ENCODE measurements at regions not wholly inside any gene's neighbourhood (a gene's known extent, or its start where the extent isn't known, plus 50 kb on each side); places are given as distances from the start of the nearest gene placed in this dataset.

DNA sequence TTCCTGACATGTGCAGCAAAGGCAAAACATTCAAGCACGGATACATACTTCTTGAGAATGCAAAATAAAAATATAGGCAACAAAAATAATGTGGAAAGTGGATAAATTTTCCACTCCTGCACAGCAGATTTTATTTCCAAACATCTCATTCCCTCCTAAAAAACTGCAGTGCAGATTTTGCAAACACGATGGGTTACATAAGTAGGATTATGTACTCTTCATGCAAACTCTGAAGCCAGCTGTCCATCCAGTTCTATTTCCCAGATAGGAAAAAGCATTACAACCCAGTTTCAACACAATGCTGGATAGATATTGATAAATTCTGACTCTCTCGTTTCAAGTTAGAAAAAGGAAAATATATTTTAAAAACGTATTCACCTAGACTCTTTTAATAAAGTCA is 52.7 kb upstream of the CCNG1 start:
- Histone ChIP-seq H3K9me2 (replicated peaks; ENCODE audit: insufficient read depth) (no peaks in the 10 kb centered on the region), H4K20me1 (ENCODE audit: insufficient read depth, poor library complexity, severe bottlenecking) (no peaks in the 10 kb centered on the region), H3K27me3 (no peaks in the 10 kb centered on the region), H3K4me1 (ENCODE audit: insufficient read depth) (no peaks in the 10 kb centered on the region), H3K9me3 (ENCODE audit: low read depth) (no peaks in the 10 kb centered on the region), H3K4me2 (no peak overlapping the region), H3K36me3 (replicated peaks; ENCODE audit: insufficient read depth, low read depth) (no peaks in the 10 kb centered on the region), H3K4me3 (no peak overlapping the region), H3K79me2 (no peaks in the 10 kb centered on the region), H2AFZ (no peak overlapping the region), H3K27ac (no peak overlapping the region)
- WGBS (ENCODE audit: low lambda C conversion rate, missing lambda C conversion rate) = 73% methylated on average over 4 of the region's 4 CpGs
- no peak for DNase-seq (ENCODE audit: low spot score)
- TF ChIP-seq EZH2 (IDR thresholded peaks at IDR 0.05; ENCODE audit: borderline replicate concordance) = no peak
- no peak for TF ChIP-seq EZH2phosphoT487 (IDR thresholded peaks at IDR 0.05; ENCODE audit: low read depth, severe bottlenecking, unreplicated experiment)
- TF ChIP-seq, protein P1, sequence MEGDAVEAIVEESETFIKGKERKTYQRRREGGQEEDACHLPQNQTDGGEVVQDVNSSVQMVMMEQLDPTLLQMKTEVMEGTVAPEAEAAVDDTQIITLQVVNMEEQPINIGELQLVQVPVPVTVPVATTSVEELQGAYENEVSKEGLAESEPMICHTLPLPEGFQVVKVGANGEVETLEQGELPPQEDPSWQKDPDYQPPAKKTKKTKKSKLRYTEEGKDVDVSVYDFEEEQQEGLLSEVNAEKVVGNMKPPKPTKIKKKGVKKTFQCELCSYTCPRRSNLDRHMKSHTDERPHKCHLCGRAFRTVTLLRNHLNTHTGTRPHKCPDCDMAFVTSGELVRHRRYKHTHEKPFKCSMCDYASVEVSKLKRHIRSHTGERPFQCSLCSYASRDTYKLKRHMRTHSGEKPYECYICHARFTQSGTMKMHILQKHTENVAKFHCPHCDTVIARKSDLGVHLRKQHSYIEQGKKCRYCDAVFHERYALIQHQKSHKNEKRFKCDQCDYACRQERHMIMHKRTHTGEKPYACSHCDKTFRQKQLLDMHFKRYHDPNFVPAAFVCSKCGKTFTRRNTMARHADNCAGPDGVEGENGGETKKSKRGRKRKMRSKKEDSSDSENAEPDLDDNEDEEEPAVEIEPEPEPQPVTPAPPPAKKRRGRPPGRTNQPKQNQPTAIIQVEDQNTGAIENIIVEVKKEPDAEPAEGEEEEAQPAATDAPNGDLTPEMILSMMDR (IDR thresholded peaks at IDR 0.05; ENCODE audit: poor library complexity) = no peak

DNA sequence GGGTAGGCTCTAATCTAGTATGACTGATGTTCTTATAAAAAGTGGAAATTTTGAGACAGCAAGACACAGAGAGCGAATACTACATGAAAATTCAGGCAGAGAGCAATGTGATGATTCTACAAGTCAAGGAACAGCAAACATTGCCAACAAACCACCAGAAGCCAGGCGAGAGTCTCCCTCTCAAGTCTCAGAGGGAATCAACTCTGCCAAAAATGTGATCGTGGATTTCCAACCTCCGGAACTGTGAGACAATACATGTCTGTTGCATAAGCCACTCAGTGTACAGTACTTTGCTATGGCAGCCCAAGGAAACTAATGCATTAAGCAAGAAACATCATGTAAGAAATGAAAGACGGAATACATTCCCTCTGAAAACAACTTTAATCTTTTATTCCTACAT is 52.1 kb upstream of the CCNG1 start:
- no peaks in the 10 kb centered on the region for H3K27me3 ChIP-seq
- H3K4me2 ChIP-seq = no peak overlapping the region
- H3K4me1 ChIP-seq (ENCODE audit: insufficient read depth) = no peaks in the 10 kb centered on the region
- TF ChIP-seq EZH2 (IDR thresholded peaks at IDR 0.05; ENCODE audit: borderline replicate concordance) = no peak
- no peak for TF ChIP-seq EZH2phosphoT487 (IDR thresholded peaks at IDR 0.05; ENCODE audit: low read depth, severe bottlenecking, unreplicated experiment)
- TF ChIP-seq, protein P1 (IDR thresholded peaks at IDR 0.05; ENCODE audit: poor library complexity) = no peak
- no peak for DNase-seq (ENCODE audit: low spot score)
- 79% methylated on average over 5 of the region's 5 CpGs for WGBS (ENCODE audit: low lambda C conversion rate, missing lambda C conversion rate)
- H4K20me1 ChIP-seq (ENCODE audit: insufficient read depth, poor library complexity, severe bottlenecking) = no peaks in the 10 kb centered on the region
- no peaks in the 10 kb centered on the region for H3K79me2 ChIP-seq
- H3K27ac ChIP-seq = no peak overlapping the region
- no peaks in the 10 kb centered on the region for H3K36me3 ChIP-seq (replicated peaks; ENCODE audit: insufficient read depth, low read depth)
- no peak overlapping the region for H2AFZ ChIP-seq
- no peaks in the 10 kb centered on the region for H3K9me2 ChIP-seq (replicated peaks; ENCODE audit: insufficient read depth)
- no peaks in the 10 kb centered on the region for H3K9me3 ChIP-seq (ENCODE audit: low read depth)
- no peak overlapping the region for H3K4me3 ChIP-seq

DNA sequence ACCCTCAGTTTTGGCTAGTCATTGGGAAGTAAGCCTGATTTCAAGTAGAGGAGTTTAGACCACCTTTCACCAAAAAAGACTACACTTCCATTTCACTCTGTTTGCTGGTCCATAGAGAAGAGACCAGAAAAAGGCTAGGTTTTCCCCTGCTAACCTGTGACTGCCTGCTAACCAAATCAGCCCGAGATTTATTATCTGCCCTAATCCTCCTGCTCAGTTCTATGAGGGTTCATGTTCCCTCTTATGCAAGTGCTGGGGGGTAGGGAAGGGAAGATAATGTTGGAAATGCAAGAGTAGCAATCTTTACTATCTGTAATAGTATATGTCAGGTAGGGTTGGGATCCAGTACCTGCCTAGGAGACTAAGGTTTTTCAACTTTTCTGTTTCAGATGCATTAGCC is 51.6 kb upstream of the CCNG1 start:
- Histone ChIP-seq H3K36me3 (replicated peaks; ENCODE audit: insufficient read depth, low read depth) (no peaks in the 10 kb centered on the region), H3K4me3 (no peak overlapping the region), H3K27ac (no peak overlapping the region), H3K4me1 (ENCODE audit: insufficient read depth) (no peaks in the 10 kb centered on the region), H3K9me2 (replicated peaks; ENCODE audit: insufficient read depth) (no peaks in the 10 kb centered on the region), H3K9me3 (ENCODE audit: low read depth) (no peaks in the 10 kb centered on the region), H3K4me2 (no peak overlapping the region), H3K27me3 (no peaks in the 10 kb centered on the region), H3K79me2 (no peaks in the 10 kb centered on the region), H2AFZ (no peak overlapping the region), H4K20me1 (ENCODE audit: insufficient read depth, poor library complexity, severe bottlenecking) (no peaks in the 10 kb centered on the region)
- DNase-seq (ENCODE audit: low spot score) = no peak
- WGBS (ENCODE audit: low lambda C conversion rate, missing lambda C conversion rate) = 25% methylated on average over 1 of the region's 1 CpG
- TF ChIP-seq EZH2 (IDR thresholded peaks at IDR 0.05; ENCODE audit: borderline replicate concordance) (no peak), EZH2phosphoT487 (IDR thresholded peaks at IDR 0.05; ENCODE audit: low read depth, severe bottlenecking, unreplicated experiment) (no peak)
- TF ChIP-seq, protein P1 (IDR thresholded peaks at IDR 0.05; ENCODE audit: poor library complexity) = no peak

DNA sequence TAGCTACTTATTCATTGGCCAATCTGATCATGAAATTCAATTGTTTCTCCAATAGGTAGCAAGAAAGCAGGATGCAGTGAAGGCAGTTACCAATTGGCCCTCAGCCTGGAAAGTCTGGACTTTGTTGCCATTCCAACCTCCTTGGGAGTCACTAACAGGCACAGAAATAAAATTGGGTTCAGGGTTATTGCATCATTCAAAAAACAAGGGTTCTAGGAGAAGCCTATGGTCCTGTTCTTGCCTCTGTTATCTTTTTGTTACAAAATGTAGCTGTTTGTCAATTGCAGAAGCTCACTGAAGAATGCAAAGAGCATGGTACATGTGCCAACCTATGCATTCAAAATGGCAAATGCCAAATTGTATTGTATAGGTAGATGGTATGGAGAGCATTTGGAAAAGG is 51.0 kb upstream of the CCNG1 start:
- H3K9me3 ChIP-seq (ENCODE audit: low read depth) = no peaks in the 10 kb centered on the region
- H3K36me3 ChIP-seq (replicated peaks; ENCODE audit: insufficient read depth, low read depth) = no peaks in the 10 kb centered on the region
- no peaks in the 10 kb centered on the region for H3K27me3 ChIP-seq
- no peak for DNase-seq (ENCODE audit: low spot score)
- H3K4me2 ChIP-seq = no peak overlapping the region
- no peak overlapping the region for H3K4me3 ChIP-seq
- H3K9me2 ChIP-seq (replicated peaks; ENCODE audit: insufficient read depth) = no peaks in the 10 kb centered on the region
- H3K27ac ChIP-seq = no peak overlapping the region
- H3K4me1 ChIP-seq (ENCODE audit: insufficient read depth) = no peaks in the 10 kb centered on the region
- TF ChIP-seq EZH2 (IDR thresholded peaks at IDR 0.05; ENCODE audit: borderline replicate concordance) = no peak
- TF ChIP-seq EZH2phosphoT487 (IDR thresholded peaks at IDR 0.05; ENCODE audit: low read depth, severe bottlenecking, unreplicated experiment) = no peak
- TF ChIP-seq, protein P1 (IDR thresholded peaks at IDR 0.05; ENCODE audit: poor library complexity) = no peak
- H4K20me1 ChIP-seq (ENCODE audit: insufficient read depth, poor library complexity, severe bottlenecking) = no peaks in the 10 kb centered on the region
- no peak overlapping the region for H2AFZ ChIP-seq
- H3K79me2 ChIP-seq = no peaks in the 10 kb centered on the region
